ENCODE measurements at regions not wholly inside any gene's neighbourhood (a gene's known extent, or its start where the extent isn't known, plus 50 kb on each side); places are given as distances from the start of the nearest gene placed in this dataset.
"Not testable (repeated sequence)": the region's sequence is repeated elsewhere in the genome, so short reads cannot be mapped to it uniquely, and the experiment has no call there.

GRCh38 chr4:116636917-116637316, 448.5 kb downstream of the TRAM1L1 start:
- TF ChIP-seq CTCF (IDR thresholded peaks at IDR 0.05) (no peak), POLR2A (IDR thresholded peaks at IDR 0.05) (no peak)
- H3K4me3 ChIP-seq (ENCODE audit: low read depth, poor library complexity, severe bottlenecking): no peak overlapping the region
- intact Hi-C loops (cut with DNase I; ENCODE audit: low total_unique reads): no loop called here
- no peak for DNase-seq (ENCODE audit: low spot score in 2 of 2)
- 18 to 60% methylated on average over 1 of the region's 1 CpG for WGBS, 2 donors

GRCh38 chr4:116632269-116632668, 453.1 kb downstream of the TRAM1L1 start:
- intact Hi-C loops (cut with DNase I; ENCODE audit: low total_unique reads): no loop called here
- TF ChIP-seq POLR2A (IDR thresholded peaks at IDR 0.05): no peak
- TF ChIP-seq CTCF (IDR thresholded peaks at IDR 0.05): no peak
- no peak overlapping the region for H3K4me3 ChIP-seq (ENCODE audit: low read depth, poor library complexity, severe bottlenecking)
- DNase-seq (ENCODE audit: low spot score in 2 of 2): no peak

GRCh38 chr4:116628598-116628997, 456.8 kb downstream of the TRAM1L1 start:
- TF ChIP-seq POLR2A (IDR thresholded peaks at IDR 0.05) (no peak), CTCF (IDR thresholded peaks at IDR 0.05) (no peak)
- WGBS, 2 donors: 68 to 73% methylated on average over 2 of the region's 2 CpGs
- DNase-seq (ENCODE audit: low spot score in 2 of 2): no peak
- intact Hi-C loops (cut with DNase I; ENCODE audit: low total_unique reads): no loop called here
- H3K4me3 ChIP-seq (ENCODE audit: low read depth, poor library complexity, severe bottlenecking): no peak overlapping the region

GRCh38 chr4:116627545-116627944, 457.8 kb downstream of the TRAM1L1 start:
- intact Hi-C loops (cut with DNase I; ENCODE audit: low total_unique reads): no loop called here
- H3K4me3 ChIP-seq (ENCODE audit: low read depth, poor library complexity, severe bottlenecking): no peak overlapping the region
- no peak for DNase-seq (ENCODE audit: low spot score in 2 of 2)
- no peak for TF ChIP-seq CTCF (IDR thresholded peaks at IDR 0.05)
- TF ChIP-seq POLR2A (IDR thresholded peaks at IDR 0.05): no peak
- 25 to 26% methylated on average over 1 of the region's 1 CpG for WGBS, 2 donors

GRCh38 chr4:116619508-116619907, 465.9 kb downstream of the TRAM1L1 start:
- 57 to 65% methylated on average over 8 of the region's 8 CpGs for WGBS, 2 donors
- DNase-seq (ENCODE audit: low spot score in 2 of 2); intact Hi-C loops (cut with DNase I; ENCODE audit: low total_unique reads); H3K4me3 ChIP-seq (ENCODE audit: low read depth, poor library complexity, severe bottlenecking): not testable (repeated sequence)

GRCh38 chr4:116618638-116619037, 466.7 kb downstream of the TRAM1L1 start:
- 0 to 9% methylated on average over 1 of the region's 1 CpG for WGBS, 2 donors
- no peak overlapping the region for H3K4me3 ChIP-seq (ENCODE audit: low read depth, poor library complexity, severe bottlenecking)
- DNase-seq (ENCODE audit: low spot score in 2 of 2): no peak
- no peak for TF ChIP-seq CTCF (IDR thresholded peaks at IDR 0.05)
- no peak for TF ChIP-seq POLR2A (IDR thresholded peaks at IDR 0.05)
- intact Hi-C loops (cut with DNase I; ENCODE audit: low total_unique reads): no loop called here

All from lower leg skin (tissue), 4 donors.